ENCODE measurements at regions not wholly inside any gene's neighbourhood (a gene's known extent, or its start where the extent isn't known, plus 50 kb on each side); places are given as distances from the start of the nearest gene placed in this dataset.

GRCh38 chr3:68447885-68448284, 484.5 kb downstream of the TAFA4 start:
- TF ChIP-seq EZH2 (IDR thresholded peaks at IDR 0.05; ENCODE audit: borderline replicate concordance, low read depth, low read length, poor library complexity, severe bottlenecking), result no peak
- TF ChIP-seq, protein P1, sequence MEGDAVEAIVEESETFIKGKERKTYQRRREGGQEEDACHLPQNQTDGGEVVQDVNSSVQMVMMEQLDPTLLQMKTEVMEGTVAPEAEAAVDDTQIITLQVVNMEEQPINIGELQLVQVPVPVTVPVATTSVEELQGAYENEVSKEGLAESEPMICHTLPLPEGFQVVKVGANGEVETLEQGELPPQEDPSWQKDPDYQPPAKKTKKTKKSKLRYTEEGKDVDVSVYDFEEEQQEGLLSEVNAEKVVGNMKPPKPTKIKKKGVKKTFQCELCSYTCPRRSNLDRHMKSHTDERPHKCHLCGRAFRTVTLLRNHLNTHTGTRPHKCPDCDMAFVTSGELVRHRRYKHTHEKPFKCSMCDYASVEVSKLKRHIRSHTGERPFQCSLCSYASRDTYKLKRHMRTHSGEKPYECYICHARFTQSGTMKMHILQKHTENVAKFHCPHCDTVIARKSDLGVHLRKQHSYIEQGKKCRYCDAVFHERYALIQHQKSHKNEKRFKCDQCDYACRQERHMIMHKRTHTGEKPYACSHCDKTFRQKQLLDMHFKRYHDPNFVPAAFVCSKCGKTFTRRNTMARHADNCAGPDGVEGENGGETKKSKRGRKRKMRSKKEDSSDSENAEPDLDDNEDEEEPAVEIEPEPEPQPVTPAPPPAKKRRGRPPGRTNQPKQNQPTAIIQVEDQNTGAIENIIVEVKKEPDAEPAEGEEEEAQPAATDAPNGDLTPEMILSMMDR (conservative IDR thresholded peaks at IDR 0.05; ENCODE audit: low read depth, low read length), result no peak
